Calu3 (cell line): ENCODE measurements at regions not wholly inside any gene's neighbourhood (a gene's known extent, or its start where the extent isn't known, plus 50 kb on each side); places are given as distances from the start of the nearest gene placed in this dataset.

Experiments
- BruUV-seq: library from RNA; stranded (reverse); fragments of 400-500 nt; replicated peaks from 2 replicates; lab custom pipeline; 2021; lab: Mats Ljungman, UMichigan
- CTCF ChIA-PET: fragments of 300-600 bp; sonication (Branson Sonifier 250); formaldehyde crosslinking; loops from one replicate; lab custom pipeline; 2022; ENCODE audit warnings: antibody characterized with exemption; lab: Charles Lee
- DNase-seq: peaks from one replicate; pipeline ENCODE4 v3.0.0; 2022
- H3K27ac Mint-ChIP-seq: one replicate; pipeline ENCODE4 v1.8.0; 2022; ENCODE audit warnings: mixed read lengths; ENCODE audit not compliant: unreplicated experiment
- H3K27me3 Mint-ChIP-seq: one replicate; pipeline ENCODE4 v1.8.0; 2022; ENCODE audit warnings: mixed read lengths; ENCODE audit not compliant: unreplicated experiment
- H3K36me3 Mint-ChIP-seq: one replicate; pipeline ENCODE4 v1.8.0; 2022; ENCODE audit warnings: mild to moderate bottlenecking, moderate library complexity, mixed read lengths; ENCODE audit not compliant: insufficient read depth, unreplicated experiment
- H3K4me1 Mint-ChIP-seq: one replicate; pipeline ENCODE4 v1.8.0; 2022; ENCODE audit warnings: mild to moderate bottlenecking, low read depth, mixed read lengths; ENCODE audit not compliant: unreplicated experiment
- H3K4me3 Mint-ChIP-seq: one replicate; pipeline ENCODE4 v1.8.0; 2022; ENCODE audit warnings: mild to moderate bottlenecking, low read depth, moderate library complexity, mixed read lengths; ENCODE audit not compliant: unreplicated experiment
- H3K9me3 Mint-ChIP-seq: one replicate; pipeline ENCODE4 v1.8.0; 2022; ENCODE audit warnings: low read depth, mixed read lengths; ENCODE audit not compliant: unreplicated experiment
- intact Hi-C: fragments of 100-400 bp; cut with micrococcal nuclease; formaldehyde crosslinking; loops from one replicate; pipeline ENCODE4 v1.10.0; 2022; ENCODE audit not compliant: unreplicated experiment
- TF ChIP-seq, protein P1 (sequence below): fragments of 200-600 bp; IDR thresholded peaks from one replicate; pipeline ENCODE4 v1.8.0; 2022; ENCODE audit warnings: antibody characterized with exemption; ENCODE audit not compliant: unreplicated experiment

DNA sequence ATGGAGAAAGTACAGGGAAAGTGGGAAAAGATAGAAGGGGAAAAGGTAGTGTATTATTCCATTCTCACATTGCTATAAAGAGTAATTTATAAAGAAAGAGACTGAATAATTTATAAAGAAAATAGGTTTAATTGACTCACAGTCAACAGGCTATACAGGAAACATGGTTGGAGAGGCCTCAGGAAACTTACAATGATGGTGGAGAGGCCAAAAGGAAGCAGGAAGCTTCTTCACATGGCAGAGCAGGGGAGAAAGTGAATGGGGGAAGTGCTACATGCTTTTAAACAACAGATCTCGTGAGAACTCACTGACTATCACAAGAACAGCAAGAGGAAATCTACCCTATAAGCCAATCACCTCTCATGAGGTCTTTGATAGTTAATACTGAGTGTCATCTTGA is 725.0 kb upstream of the FLRT2 start:
- intact Hi-C loops, result no loop called here
- TF ChIP-seq, protein P1, sequence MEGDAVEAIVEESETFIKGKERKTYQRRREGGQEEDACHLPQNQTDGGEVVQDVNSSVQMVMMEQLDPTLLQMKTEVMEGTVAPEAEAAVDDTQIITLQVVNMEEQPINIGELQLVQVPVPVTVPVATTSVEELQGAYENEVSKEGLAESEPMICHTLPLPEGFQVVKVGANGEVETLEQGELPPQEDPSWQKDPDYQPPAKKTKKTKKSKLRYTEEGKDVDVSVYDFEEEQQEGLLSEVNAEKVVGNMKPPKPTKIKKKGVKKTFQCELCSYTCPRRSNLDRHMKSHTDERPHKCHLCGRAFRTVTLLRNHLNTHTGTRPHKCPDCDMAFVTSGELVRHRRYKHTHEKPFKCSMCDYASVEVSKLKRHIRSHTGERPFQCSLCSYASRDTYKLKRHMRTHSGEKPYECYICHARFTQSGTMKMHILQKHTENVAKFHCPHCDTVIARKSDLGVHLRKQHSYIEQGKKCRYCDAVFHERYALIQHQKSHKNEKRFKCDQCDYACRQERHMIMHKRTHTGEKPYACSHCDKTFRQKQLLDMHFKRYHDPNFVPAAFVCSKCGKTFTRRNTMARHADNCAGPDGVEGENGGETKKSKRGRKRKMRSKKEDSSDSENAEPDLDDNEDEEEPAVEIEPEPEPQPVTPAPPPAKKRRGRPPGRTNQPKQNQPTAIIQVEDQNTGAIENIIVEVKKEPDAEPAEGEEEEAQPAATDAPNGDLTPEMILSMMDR, result no peak
- Mint-ChIP-seq H3K36me3 (no peaks in the 10 kb centered on the region), H3K27ac (no peak overlapping the region), H3K4me3 (no peak overlapping the region), H3K4me1 (no peaks in the 10 kb centered on the region), H3K9me3 (peaks cover 9% of the 10 kb centered on the region), H3K27me3 (no peaks in the 10 kb centered on the region)
- no TSS peak for BruUV-seq
- CTCF ChIA-PET, result interaction anchor here (0.6 kb wide), 1 partner anchor 37 kb away, joined by 6 read pairs; no protein-coding TSS in a partner anchor
- DNase-seq, result no peak

GRCh38 chr14:84806181-84806580 is 723.8 kb upstream of the FLRT2 start:
- CTCF ChIA-PET, result no interaction called here
- intact Hi-C loops, result no loop called here
- BruUV-seq, result no TSS peak
- H3K27me3 Mint-ChIP-seq, result no peaks in the 10 kb centered on the region
- no peak overlapping the region for H3K27ac Mint-ChIP-seq
- DNase-seq, result no peak
- H3K4me1 Mint-ChIP-seq, result no peaks in the 10 kb centered on the region
- TF ChIP-seq, protein P1, result no peak
- H3K36me3 Mint-ChIP-seq, result no peaks in the 10 kb centered on the region
- H3K9me3 Mint-ChIP-seq, result peaks cover 14% of the 10 kb centered on the region
- H3K4me3 Mint-ChIP-seq, result no peak overlapping the region

GRCh38 chr14:84806622-84807021 is 723.3 kb upstream of the FLRT2 start:
- TF ChIP-seq, protein P1, result no peak
- no peaks in the 10 kb centered on the region for H3K27me3 Mint-ChIP-seq
- no peak overlapping the region for H3K4me3 Mint-ChIP-seq
- DNase-seq, result no peak
- intact Hi-C loops, result no loop called here
- CTCF ChIA-PET, result no interaction called here
- H3K9me3 Mint-ChIP-seq, result peaks cover 14% of the 10 kb centered on the region
- no peaks in the 10 kb centered on the region for H3K4me1 Mint-ChIP-seq
- H3K27ac Mint-ChIP-seq, result no peak overlapping the region
- no TSS peak for BruUV-seq
- no peaks in the 10 kb centered on the region for H3K36me3 Mint-ChIP-seq

- H3K36me3 Mint-ChIP-seq, result no peaks in the 10 kb centered on the region
- peaks cover 11% of the 10 kb centered on the region for H3K9me3 Mint-ChIP-seq
- DNase-seq, result no peak
- H3K27ac Mint-ChIP-seq, result no peak overlapping the region
- H3K4me1 Mint-ChIP-seq, result no peaks in the 10 kb centered on the region
- TF ChIP-seq, protein P1, result no peak
- intact Hi-C loops, result no loop called here
- BruUV-seq, result no TSS peak
- H3K27me3 Mint-ChIP-seq, result no peaks in the 10 kb centered on the region
- CTCF ChIA-PET, result no interaction called here
- no peak overlapping the region for H3K4me3 Mint-ChIP-seq
Observed at GRCh38 chr14:84807673-84808072, 722.3 kb upstream of the FLRT2 start.
